Mesendoderm (in vitro differentiated cells): ENCODE measurements at regions not wholly inside any gene's neighbourhood (a gene's known extent, or its start where the extent isn't known, plus 50 kb on each side); places are given as distances from the start of the nearest gene placed in this dataset.
A peak's percentile ranks its signal among the peaks of the same experiment; 100 is the strongest.
"Not testable (repeated sequence)": the region's sequence is repeated elsewhere in the genome, so short reads cannot be mapped to it uniquely, and the experiment has no call there.

ENCODE experiments used
- DNase-seq: peaks from one replicate; pipeline ENCODE4 v3.0.0; 2013
- H2AK5ac ChIP-seq: 2 replicates; pipeline ENCODE4 v1.6.1; 2013; ENCODE audit warnings: low read length, inconsistent platforms
- H2BK120ac ChIP-seq: 2 replicates; pipeline ENCODE4 v1.6.1; 2013; ENCODE audit warnings: low read depth, mild to moderate bottlenecking, low read length, moderate library complexity, mixed read lengths
- H2BK15ac ChIP-seq: replicated peaks from 2 replicates; pipeline ENCODE4 v1.6.1; 2013; ENCODE audit warnings: low read depth, mild to moderate bottlenecking, moderate library complexity
- H2BK5ac ChIP-seq: 2 replicates; pipeline ENCODE4 v1.6.1; 2013; ENCODE audit warnings: low read length, inconsistent platforms
- H3K18ac ChIP-seq: 2 replicates; pipeline ENCODE4 v1.6.1; 2013; ENCODE audit warnings: mild to moderate bottlenecking, low read length, mixed read lengths
- H3K23ac ChIP-seq: one replicate; pipeline ENCODE4 v1.6.1; 2013; ENCODE audit warnings: low read length
- H3K27ac ChIP-seq: 2 replicates; pipeline ENCODE4 v1.5.1; 2013; ENCODE audit warnings: low read depth, mild to moderate bottlenecking, inconsistent platforms, low read length, moderate library complexity
- H3K27me3 ChIP-seq: 2 replicates; pipeline ENCODE4 v1.6.1; 2013; ENCODE audit warnings: low read length, control low read depth, mild to moderate bottlenecking, inconsistent platforms; ENCODE audit not compliant: insufficient read depth, poor library complexity
- H3K36me3 ChIP-seq: 2 replicates; pipeline ENCODE4 v1.6.1; 2013; ENCODE audit warnings: low read length, inconsistent platforms; ENCODE audit not compliant: control insufficient read depth, insufficient read depth
- H3K4ac ChIP-seq: one replicate; pipeline ENCODE4 v1.6.1; 2013; ENCODE audit warnings: low read depth, mild to moderate bottlenecking, low read length, moderate library complexity
- H3K4me1 ChIP-seq: 2 replicates; pipeline ENCODE4 v1.6.1; 2013; ENCODE audit warnings: low read depth, low read length, inconsistent platforms; ENCODE audit not compliant: control insufficient read depth
- H3K4me2 ChIP-seq: 2 replicates; pipeline ENCODE4 v1.6.1; 2013; ENCODE audit warnings: low read length
- H3K4me3 ChIP-seq: 2 replicates; pipeline ENCODE4 v1.5.1; 2013; ENCODE audit warnings: mild to moderate bottlenecking, low read length
- H3K56ac ChIP-seq: one replicate; pipeline ENCODE4 v1.6.1; 2013; ENCODE audit warnings: low read length
- H3K79me1 ChIP-seq: 2 replicates; pipeline ENCODE4 v1.6.1; 2013; ENCODE audit warnings: low read length, inconsistent platforms
- H3K79me2 ChIP-seq: 2 replicates; pipeline ENCODE4 v1.6.1; 2013; ENCODE audit warnings: mild to moderate bottlenecking, low read length; ENCODE audit not compliant: control insufficient read depth, insufficient read depth
- H3K9ac ChIP-seq: 2 replicates; pipeline ENCODE4 v1.6.1; 2013; ENCODE audit warnings: low read length, inconsistent platforms
- H4K5ac ChIP-seq: one replicate; pipeline ENCODE4 v1.6.1; 2013; ENCODE audit warnings: low read length
- H4K8ac ChIP-seq: one replicate; pipeline ENCODE4 v1.6.1; 2013; ENCODE audit warnings: low read depth, mild to moderate bottlenecking, control low read depth, low read length, moderate library complexity
- WGBS: extraction: QIAGEN DNeasy Blood & Tissue Kit; methylation state at CpG from one replicate; pipeline ENCODE4 v1.1.7; 2013; ENCODE audit warnings: low lambda C conversion rate, missing lambda C conversion rate; ENCODE audit not compliant: insufficient coverage; ENCODE audit errors: extremely low coverage; 5-methylcytosine and 5-hydroxymethylcytosine counted together

DNA sequence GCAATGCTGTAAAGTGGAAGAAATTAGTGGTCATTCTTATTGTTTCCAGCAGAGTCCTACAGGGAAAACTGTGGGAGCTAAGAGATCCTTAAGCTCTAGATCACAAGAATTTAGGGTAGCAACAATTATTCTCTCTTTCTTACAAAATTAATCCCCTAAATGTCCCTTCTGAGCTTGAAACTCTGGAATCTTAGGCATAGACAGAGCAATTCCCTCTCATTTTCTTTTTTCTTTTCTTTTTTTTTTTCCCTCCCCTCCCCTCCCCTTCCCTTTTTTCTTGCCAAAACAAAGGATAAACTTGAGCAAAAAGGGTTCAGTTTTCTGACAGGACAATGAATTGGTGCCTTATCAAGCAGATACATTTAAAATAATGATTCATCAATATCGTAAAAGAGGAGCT lies 441.0 kb downstream of the DSC3 start:
- no peak for DNase-seq
- Histone ChIP-seq H4K8ac (no peak overlapping the region), H3K4ac (no peak overlapping the region), H2BK120ac (no peak overlapping the region), H3K56ac (no peak overlapping the region), H2AK5ac (no peak overlapping the region), H3K4me2 (no peak overlapping the region), H3K18ac (no peak overlapping the region), H3K79me2 (no peaks in the 10 kb centered on the region), H3K9ac (no peak overlapping the region), H3K4me3 (no peak overlapping the region), H2BK15ac (no peak overlapping the region), H3K23ac (no peak overlapping the region), H3K27me3 (no peaks in the 10 kb centered on the region), H3K27ac (no peak overlapping the region), H4K5ac (no peak overlapping the region), H3K36me3 (no peaks in the 10 kb centered on the region), H2BK5ac (no peak overlapping the region), H3K4me1 (no peaks in the 10 kb centered on the region), H3K79me1 (no peaks in the 10 kb centered on the region)
- WGBS = no CpG with 5 or more reads among the region's 1 CpG

DNA sequence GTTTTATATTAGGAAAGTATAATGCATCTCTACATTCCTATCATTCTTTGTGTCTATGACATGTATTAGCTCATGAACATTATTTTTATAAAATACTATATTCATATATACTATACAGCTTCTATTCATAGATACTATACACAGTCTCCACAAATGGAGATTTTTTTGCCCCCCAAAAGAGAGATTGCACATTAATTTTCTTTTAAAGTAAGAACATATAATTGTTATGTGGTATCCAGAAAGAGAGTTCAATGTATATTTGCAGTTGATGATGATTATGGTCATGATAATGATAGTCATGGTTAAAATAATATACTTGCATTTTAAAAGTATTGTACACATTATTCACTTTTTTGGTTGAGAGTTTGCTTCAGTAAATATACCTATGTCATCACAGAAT lies 445.3 kb downstream of the DSC3 start:
- H2BK15ac ChIP-seq = no peak overlapping the region
- no peaks in the 10 kb centered on the region for H3K79me1 ChIP-seq
- H2BK5ac ChIP-seq = no peak overlapping the region
- H3K4ac ChIP-seq = no peak overlapping the region
- no peak overlapping the region for H3K56ac ChIP-seq
- H3K18ac ChIP-seq = no peak overlapping the region
- no peaks in the 10 kb centered on the region for H3K4me1 ChIP-seq
- H3K9ac ChIP-seq = no peak overlapping the region
- no peak overlapping the region for H4K5ac ChIP-seq
- no peak overlapping the region for H4K8ac ChIP-seq
- H3K23ac ChIP-seq = no peak overlapping the region
- no peak overlapping the region for H3K4me3 ChIP-seq
- H3K27me3 ChIP-seq = no peaks in the 10 kb centered on the region
- no peak overlapping the region for H3K4me2 ChIP-seq
- no peaks in the 10 kb centered on the region for H3K36me3 ChIP-seq
- H2BK120ac ChIP-seq = no peak overlapping the region
- no peak overlapping the region for H2AK5ac ChIP-seq
- H3K79me2 ChIP-seq = no peaks in the 10 kb centered on the region
- DNase-seq = no peak
- H3K27ac ChIP-seq = no peak overlapping the region

DNA sequence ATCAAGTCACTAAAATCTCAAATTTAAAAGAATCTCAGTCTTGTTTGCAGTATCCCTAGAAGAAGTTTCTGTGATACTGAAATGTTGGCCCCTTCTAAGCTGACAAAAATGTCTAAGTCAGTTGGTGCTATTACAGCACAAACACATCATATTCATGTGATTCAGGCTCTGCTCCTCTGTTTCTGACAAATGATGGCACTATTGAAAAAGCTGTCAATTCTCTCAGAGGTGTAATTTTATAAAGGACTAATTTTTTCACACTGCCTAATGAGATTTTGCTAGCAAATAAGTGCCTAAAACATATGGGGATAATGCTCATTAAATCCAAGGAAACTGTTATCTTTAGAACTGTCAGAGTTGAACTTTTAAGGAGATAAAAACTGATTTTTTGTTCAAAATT lies 445.9 kb downstream of the DSC3 start:
- Histone ChIP-seq H3K18ac (no peak overlapping the region), H3K27ac (no peak overlapping the region), H4K8ac (no peak overlapping the region), H3K27me3 (no peaks in the 10 kb centered on the region), H3K4me1 (no peaks in the 10 kb centered on the region), H3K9ac (no peak overlapping the region), H3K4me2 (no peak overlapping the region), H2AK5ac (no peak overlapping the region), H3K56ac (no peak overlapping the region), H2BK120ac (no peak overlapping the region), H3K4ac (no peak overlapping the region), H3K79me2 (no peaks in the 10 kb centered on the region), H4K5ac (no peak overlapping the region), H2BK15ac (peak overlapping the region; percentile 57), H3K4me3 (no peak overlapping the region), H2BK5ac (no peak overlapping the region), H3K36me3 (no peaks in the 10 kb centered on the region), H3K79me1 (no peaks in the 10 kb centered on the region), H3K23ac (no peak overlapping the region)
- no peak for DNase-seq

- no peak overlapping the region for H3K4me2 ChIP-seq
These were observed 446.6 kb downstream of the DSC3 start for GRCh38 chr18:30595942-30596341.

GRCh38 chr18:30594911-30595310 lies 447.6 kb downstream of the DSC3 start:
- WGBS = 100% methylated on average over 2 of the region's 18 CpGs
- H3K4me1 ChIP-seq, H3K56ac ChIP-seq, H2AK5ac ChIP-seq, H3K4me2 ChIP-seq, H3K79me1 ChIP-seq, H2BK15ac ChIP-seq, H2BK120ac ChIP-seq, H4K5ac ChIP-seq, H3K27me3 ChIP-seq, H3K18ac ChIP-seq, H2BK5ac ChIP-seq, H3K9ac ChIP-seq, H4K8ac ChIP-seq, H3K4me3 ChIP-seq, DNase-seq, H3K23ac ChIP-seq, H3K36me3 ChIP-seq, H3K4ac ChIP-seq, H3K79me2 ChIP-seq, H3K27ac ChIP-seq: not testable (repeated sequence)

More at GRCh38 chr18:30595942-30596341, 446.6 kb downstream of the DSC3 start:
- Histone ChIP-seq H3K18ac (no peak overlapping the region), H2BK120ac (no peak overlapping the region), H2BK5ac (no peak overlapping the region), H3K4me3 (no peak overlapping the region), H2AK5ac (no peak overlapping the region), H3K23ac (no peak overlapping the region), H3K9ac (no peak overlapping the region), H3K79me1 (no peaks in the 10 kb centered on the region), H4K5ac (no peak overlapping the region), H4K8ac (no peak overlapping the region), H3K79me2 (no peaks in the 10 kb centered on the region), H3K36me3 (no peaks in the 10 kb centered on the region), H2BK15ac (no peak overlapping the region), H3K27me3 (no peaks in the 10 kb centered on the region), H3K4ac (no peak overlapping the region), H3K4me1 (no peaks in the 10 kb centered on the region), H3K56ac (no peak overlapping the region), H3K27ac (no peak overlapping the region)
- no CpG with 5 or more reads among the region's 1 CpG for WGBS
- DNase-seq = no peak

- Histone ChIP-seq H2BK5ac (no peak overlapping the region), H3K18ac (no peak overlapping the region), H3K27ac (no peak overlapping the region), H3K27me3 (no peaks in the 10 kb centered on the region), H2BK120ac (no peak overlapping the region), H4K8ac (no peak overlapping the region), H3K4me2 (no peak overlapping the region), H3K36me3 (no peaks in the 10 kb centered on the region), H3K4me1 (no peaks in the 10 kb centered on the region), H3K79me1 (no peaks in the 10 kb centered on the region), H3K4ac (no peak overlapping the region), H3K9ac (no peak overlapping the region), H3K79me2 (no peaks in the 10 kb centered on the region), H2AK5ac (no peak overlapping the region), H2BK15ac (no peak overlapping the region), H3K56ac (no peak overlapping the region), H3K23ac (no peak overlapping the region), H3K4me3 (no peak overlapping the region), H4K5ac (no peak overlapping the region)
- DNase-seq = no peak
These were observed 451.1 kb downstream of the DSC3 start for GRCh38 chr18:30591462-30591861.
